GM18519 (cell line): ENCODE measurements at regions not wholly inside any gene's neighbourhood (a gene's known extent, or its start where the extent isn't known, plus 50 kb on each side); places are given as distances from the start of the nearest gene placed in this dataset.
"Not testable (repeated sequence)": the region's sequence is repeated elsewhere in the genome, so short reads cannot be mapped to it uniquely, and the experiment has no call there.

Experiments used
- ATAC-seq: cut with Tn5 transposase; IDR thresholded peaks from one replicate; pipeline ENCODE4 v1.9.1; 2021; ENCODE audit warnings: mild to moderate bottlenecking, moderate library complexity; ENCODE audit not compliant: unreplicated experiment, low FRiP score

DNA sequence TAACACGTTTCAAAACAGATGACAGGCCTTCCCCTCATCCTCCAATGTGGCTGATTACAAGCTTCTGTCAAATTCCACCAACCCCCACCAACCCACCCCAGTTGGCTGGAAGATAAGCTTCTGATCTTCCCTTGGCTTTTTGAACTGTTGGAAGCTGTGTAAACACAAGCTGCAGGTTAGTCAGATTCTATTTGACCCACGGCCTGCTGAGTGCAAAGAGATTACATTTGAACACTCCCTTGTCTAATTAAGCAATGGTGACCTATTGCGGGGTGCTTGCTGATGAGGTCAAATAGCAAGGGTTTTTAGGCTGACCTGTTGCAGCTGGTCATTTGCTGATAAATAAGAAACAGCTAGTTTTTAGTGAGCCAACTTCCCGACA is 379.7 kb downstream of the BMP2 start:
- no peak for ATAC-seq

DNA sequence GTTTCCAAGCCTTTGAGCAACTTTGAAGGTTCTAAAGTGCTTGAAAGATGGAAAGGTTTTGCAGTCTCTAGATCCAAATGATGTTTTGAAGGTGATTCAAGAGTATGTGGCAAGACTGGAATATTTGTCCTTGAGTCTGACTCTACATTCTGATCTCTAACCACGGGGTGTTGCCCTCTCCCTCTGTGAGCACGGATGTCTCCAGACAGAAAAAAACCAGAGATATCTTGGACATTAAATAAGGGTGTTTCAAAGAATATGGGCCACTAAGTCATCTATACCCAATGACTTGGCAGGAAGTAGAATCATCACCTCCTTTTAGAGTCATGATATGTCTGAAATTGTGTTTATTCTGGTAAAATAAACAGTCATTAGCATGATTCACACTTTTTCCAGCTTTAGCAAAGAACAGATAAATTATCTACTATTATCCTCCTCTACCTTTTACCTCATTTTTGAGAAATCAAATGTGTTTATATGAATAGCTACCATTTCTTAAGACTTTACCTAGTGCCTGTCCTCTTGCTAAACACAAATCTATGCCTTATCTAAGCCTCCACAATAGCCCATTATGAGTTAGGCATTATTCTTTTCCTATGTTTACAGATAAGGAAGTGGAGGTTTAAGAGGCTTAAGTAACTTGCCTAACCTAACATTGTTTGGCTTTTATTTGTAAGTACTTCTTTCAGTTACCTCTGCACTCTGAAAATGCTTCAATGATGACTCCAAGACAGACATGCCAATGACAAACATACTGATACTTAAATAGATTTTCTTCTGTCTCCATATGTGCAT is 384.4 kb downstream of the BMP2 start:
- no peak for ATAC-seq

DNA sequence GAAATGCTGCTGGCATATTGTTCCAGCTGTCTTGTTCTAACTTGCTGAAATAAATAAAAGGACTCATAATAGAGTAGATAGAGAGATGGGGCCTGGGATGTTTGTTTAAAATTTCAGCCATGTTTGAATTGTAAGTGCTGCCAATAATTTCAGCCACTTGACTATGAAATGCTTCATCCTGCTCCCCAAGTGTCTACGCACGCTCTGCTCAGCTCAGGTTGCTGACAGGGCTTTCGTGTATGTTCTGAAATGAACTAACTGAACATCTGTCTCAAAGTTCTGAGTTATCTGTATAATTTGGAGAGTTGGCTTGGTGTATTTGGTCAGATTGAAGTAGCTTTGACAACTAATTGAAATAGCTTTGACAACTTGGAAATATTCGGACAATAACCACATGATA is 387.8 kb downstream of the BMP2 start:
- ATAC-seq = no peak

DNA sequence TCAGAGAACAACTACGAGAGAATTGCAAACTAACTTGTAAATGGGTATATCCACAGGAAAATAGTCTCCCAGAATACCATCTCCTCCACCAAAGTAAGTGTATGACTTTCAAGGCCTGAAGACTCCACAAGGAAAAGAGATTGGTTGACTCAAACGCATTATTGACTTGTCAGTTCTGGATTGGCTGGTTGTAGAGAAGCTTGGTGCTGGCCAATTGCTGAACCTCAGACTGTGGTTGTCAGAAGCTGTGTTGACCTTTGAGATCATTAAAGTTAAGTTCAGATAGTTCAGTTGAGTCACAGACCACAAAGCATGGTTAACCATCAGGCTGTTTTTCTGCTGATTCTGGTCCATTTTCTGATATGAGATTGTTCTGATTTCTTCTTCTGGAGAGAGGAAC is 388.3 kb downstream of the BMP2 start:
- ATAC-seq = no peak

DNA sequence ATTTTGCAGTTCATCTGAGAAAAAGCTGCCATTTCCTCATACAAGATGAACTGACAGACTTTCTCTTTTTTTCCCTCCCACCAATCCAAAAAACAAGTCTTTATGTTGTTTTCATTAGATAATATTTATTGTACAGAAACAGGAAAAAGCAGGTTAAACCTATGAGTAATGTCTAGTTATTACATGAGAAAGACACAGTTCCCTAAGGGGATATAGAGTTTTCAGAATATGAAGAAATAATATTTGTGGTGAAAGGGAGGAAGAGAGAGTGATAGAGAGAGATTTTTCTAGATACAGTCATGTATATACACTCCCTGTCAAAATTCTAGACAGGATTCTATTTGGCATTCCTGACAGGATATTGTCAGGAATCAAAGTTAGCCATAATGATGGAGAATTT is 392.4 kb downstream of the BMP2 start:
- ATAC-seq = no peak

DNA sequence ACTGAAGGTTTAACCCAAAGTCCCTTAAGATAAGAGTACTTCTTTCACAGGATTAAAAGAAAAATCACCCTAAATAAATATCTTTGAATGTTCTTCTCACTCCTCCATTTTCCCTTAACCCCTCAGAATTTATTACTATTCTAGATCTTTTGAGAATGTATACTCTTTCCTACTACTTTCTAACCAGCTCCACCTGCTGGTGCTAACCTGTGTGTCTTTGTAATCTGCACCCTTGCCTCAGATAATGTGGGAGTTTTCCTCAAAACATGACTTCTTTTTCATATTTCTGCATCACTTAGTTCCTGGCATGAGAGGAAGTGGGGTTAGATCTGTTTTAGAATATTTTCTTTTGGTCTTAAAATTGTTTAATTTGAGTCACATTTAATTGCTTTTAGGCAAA is 394.2 kb downstream of the BMP2 start:
- ATAC-seq = no peak

DNA sequence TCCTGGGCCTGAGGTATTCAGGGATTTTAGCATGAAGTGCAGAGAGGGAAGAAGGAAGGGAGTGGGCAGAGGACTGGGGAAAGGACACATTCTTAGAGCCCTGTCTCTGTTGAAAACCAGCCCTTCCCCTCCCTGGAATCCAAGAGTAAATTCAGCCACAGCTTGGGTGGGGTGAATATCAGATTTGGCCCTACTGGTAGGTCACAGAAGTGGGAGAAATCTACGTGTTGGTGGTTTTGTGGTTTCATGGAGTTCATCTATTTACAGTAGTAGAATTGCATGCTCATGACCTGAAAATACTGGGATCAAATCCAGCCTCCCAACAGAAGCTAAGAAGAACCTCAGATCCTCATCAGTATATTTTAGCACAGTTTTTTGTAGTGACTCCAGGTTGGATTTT is 404.4 kb downstream of the BMP2 start:
- no peak for ATAC-seq

DNA sequence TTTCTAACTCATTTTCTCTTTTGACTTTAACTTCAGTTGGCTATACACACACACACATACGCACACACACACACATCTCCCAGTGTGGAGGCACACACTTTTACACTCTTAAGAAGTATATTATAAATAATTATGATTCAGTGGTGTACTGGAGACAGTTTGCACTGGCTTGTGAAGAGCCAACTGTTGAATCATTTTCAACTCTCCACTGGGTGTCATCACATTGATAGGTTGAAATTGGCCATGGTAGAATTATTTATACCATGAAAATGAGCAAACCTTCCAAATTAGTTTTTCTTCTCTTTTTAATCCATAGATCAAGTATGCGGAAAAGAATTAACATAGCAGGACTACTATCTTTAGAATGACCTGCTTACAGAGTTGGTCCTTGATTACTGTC is 407.1 kb downstream of the BMP2 start:
- ATAC-seq = no peak

DNA sequence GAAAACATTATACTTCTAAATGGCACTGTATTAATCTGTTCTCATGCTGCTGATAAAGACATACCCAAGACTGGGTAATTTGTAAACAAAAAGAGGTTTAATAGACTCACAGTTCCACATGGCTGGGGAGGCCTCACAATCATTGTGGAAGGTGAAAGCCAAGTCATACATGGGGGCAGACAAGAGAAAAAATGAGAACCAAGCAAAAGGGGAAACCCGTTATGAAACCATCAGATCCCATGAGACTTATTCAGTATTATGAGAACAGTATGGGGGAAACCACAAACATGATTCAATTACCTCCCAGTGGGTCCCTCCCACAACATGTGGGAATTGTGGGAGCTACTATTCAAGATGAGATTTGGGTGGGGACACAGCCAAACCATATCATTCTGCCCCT is 408.3 kb downstream of the BMP2 start:
- not testable (repeated sequence) for ATAC-seq

DNA sequence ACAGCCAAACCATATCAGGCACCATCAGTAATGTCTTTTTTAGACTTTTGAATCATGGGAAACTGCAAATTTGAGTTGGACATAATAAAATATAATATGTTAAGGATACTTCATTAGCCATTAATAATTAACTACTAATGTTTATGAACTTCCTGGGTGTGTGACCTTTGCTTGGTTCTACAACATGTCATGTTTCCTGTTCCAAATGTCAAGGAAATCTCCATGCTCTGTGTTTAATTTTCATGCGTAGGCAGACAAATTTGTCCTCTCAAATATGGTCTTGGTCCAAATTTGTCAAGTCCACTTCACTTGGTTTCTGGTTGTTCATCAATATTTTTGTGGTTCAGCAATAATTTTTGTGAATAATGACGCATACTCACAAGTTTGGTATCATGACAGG is 410.5 kb downstream of the BMP2 start:
- ATAC-seq = no peak

DNA sequence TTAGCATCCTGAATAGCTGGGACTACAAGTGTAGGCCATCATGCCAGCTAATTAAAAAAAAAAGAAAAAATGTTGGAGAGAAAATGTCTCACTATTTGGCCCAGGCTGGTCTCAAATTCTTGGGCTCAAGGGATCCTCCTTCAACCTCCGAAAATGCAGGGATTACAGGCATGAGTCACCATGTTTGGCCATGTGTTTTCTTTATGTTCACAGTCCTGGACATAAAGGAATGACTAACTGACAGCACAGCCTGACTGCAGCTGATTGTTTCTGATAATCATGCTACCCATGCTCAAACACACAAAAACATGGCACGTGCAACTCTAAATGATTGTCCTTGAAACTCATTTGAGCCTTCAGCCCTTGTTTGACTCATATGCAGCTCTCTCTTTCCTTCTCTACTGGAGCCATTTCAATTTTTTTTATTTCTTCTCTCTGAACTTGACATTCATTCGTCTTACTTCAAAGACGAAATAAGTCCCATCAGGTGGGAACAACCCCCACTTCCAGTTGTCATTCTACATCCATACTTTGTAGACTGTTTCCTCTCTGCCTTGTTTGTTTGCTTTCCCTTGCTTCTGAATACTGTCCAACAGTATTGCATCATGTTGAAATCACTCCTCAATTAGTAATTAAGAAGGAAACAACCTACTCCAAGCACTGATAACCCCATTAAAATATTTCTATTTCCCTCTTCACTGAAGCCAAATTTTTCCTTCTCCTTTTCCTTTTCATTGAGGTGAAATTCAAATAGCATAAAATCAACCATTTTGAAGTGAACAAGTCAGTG is 413.0 kb downstream of the BMP2 start:
- ATAC-seq = no peak

DNA sequence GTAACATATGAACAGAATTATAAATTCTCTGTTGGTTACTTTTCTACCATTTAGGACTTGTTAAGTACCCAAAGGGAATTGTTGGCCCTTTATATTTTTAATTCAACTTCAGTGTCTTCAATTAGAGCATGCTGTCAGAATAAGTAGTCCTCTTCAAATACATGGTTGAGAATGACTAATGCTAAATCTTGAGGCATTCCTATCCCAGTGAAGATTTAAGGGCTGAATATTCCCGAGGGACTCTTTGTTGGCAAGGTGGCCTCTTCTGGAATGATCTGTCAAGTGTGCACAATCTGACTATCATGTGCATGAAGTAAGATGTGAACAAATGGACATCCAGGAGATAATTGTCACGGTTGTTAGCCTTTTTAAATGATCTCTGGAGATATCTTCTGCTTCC is 421.7 kb downstream of the BMP2 start:
- ATAC-seq = no peak

DNA sequence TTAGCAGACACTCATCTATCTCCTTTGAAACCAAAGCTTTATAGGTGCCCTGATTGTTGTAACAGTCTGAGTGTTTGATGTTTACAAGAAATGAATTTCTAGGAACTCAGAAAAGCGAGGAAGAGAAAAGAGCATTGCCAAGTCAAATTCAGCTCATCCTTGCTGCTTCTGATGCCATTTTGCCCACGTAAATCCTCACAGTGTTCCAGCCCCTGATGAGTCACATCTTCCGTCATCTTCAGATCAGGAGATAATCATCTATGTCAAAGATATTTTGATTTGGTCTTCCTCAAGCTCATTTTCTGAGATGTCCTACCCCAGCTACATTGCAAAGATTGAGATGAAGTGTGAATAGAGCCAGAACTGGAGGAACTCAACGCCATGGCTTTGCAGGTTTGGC is 426.2 kb downstream of the BMP2 start:
- no peak for ATAC-seq

DNA sequence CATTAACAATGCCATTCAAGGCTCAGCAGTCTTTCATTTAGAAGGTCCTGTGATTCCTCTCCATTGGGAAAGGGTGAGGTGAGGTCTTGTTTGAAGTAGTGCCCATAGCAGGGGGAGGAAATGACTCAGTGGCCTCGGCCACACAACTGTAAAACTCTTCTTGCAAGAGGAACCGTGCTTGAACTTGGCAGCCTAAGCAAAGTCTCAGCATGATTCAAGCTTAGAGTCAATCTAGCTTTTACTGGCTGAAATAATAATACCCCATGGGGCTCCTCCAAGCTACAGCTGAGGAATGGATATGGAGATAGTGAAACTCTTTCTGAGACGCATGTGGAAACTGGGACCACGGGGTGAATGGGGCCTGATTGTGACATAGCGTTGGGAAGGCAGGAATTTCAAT is 428.2 kb downstream of the BMP2 start:
- ATAC-seq = no peak

DNA sequence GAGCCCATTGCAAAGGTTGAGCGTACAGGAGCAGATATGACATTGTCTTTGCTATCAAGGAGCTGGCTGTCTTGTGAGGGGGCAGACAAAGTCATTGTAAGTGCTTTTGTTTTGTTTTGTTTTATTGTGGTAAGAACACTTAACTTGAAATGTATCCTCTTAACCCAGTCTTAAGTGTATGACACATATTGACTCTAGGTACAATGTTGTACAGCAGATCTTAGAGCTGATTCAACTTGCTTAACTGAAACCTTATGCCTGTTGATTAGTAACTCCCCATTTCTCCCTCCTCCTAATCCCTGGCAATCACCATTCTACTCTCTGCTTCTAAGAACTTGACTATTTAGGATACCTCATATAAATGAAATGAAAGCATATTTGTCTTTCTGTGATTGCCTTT is 429.0 kb downstream of the BMP2 start:
- no peak for ATAC-seq

DNA sequence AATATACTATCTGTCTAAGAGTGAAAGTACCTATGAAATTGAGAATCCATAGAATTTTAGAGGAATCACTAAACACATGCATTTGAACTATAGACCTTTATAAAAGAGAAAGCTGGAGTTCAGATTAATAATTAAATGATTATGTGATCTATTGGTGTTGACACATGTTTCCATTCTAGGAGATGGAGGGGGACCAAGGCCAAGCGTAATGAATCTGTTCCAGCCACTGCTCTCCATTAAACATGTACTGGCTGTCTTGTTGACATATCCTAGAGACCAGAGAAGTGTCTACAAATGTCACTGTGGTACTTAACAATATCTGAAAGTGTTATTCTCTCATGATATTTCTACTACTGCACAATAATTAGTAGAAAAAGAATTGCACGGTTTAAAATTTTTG is 432.4 kb downstream of the BMP2 start:
- ATAC-seq = no peak

DNA sequence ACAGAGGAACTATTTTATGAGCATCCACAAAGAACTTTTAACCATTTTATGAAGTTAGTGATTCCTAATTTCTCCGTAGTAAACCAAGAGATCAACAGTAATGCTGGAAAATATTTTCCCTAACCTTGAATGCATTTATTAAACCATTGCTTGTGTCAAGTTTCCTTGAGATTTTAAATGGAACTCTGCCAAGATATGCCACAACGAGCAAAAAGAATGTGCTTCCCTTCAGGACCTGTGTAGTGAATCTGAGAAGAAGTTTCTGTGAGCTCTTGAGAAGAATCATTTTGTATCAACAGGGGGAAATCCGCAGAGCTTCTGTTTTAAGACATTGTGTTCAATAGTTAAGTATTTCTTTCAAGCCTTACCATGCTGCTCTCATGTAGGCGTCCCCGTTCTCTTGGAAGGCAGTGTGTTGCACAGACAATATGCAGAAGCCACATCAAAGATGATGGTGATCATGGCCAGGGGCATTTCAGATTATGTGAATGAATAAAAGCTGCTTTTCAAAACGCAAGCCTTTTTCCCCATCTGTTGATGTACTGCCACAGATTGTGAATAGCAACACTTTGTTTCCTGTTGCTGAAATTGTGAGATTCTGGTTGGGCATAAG is 439.8 kb downstream of the BMP2 start:
- no peak for ATAC-seq

DNA sequence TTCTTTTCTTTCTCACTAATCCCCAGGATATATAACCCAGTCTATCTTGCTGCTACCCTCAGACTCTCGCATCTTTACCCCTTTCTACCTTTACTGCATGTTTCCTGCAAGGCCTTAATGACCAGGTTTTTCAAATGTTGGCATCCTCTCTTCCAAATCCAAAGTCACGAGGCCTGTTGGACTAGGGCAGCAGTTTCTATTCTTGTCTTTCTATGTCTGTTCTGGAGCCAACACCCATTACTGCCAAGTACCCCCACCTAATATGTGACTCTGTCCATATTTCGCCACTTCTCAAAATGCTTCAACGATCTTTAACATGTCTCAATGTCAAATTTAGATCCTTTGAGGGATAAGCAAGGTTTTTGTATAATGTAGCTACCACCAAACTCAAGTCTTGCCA is 443.4 kb downstream of the BMP2 start:
- no peak for ATAC-seq

DNA sequence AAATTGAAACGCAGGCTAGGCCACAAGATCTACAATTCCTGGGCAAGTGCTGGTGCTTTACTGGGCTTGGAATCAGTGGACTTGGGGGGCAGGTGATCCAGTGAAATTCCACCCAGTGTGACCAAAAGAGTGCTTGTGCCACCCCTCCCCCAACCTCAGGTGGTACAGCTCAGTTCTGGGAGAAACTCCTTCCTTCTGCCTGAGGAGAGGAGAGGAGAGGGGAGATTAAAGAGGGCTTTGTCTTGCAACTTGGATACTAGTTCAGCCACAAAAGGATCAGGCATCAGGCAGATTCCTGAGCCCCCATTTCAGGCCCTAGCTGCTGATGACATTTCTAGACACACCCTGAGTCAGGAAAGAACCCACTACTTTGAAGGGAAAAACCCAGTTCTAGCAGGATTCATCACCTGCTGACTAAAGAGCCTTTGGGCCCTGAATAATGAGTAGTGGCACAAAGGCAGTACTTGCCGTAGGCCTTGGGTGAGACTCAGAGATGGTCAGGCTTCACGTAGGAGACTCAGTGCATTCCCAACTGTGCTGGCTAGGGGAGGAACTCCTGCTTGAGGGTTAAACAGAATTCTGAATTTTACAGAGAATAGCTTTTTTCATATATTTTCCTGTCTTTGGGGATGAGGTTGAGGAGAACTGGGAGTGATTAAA is 446.7 kb downstream of the BMP2 start:
- no peak for ATAC-seq

DNA sequence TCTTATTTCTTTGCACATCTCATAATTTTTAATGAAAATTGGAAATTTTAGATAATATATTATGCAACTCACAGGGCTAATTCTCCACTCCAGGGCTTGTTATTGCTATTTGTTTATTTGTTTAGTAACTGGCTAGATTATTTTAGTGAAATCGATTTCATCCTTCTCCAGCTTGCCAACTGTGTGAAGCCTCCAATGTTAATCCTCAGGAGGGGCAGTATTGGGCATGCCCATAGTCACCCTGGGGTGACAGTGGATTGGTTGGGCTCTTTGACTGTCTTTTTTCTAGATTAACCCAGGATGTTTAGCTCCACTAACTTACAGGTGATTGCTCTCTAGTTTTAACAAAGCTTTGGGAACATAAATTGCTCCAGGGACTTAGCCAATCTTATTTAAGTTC is 450.1 kb downstream of the BMP2 start:
- ATAC-seq = no peak

DNA sequence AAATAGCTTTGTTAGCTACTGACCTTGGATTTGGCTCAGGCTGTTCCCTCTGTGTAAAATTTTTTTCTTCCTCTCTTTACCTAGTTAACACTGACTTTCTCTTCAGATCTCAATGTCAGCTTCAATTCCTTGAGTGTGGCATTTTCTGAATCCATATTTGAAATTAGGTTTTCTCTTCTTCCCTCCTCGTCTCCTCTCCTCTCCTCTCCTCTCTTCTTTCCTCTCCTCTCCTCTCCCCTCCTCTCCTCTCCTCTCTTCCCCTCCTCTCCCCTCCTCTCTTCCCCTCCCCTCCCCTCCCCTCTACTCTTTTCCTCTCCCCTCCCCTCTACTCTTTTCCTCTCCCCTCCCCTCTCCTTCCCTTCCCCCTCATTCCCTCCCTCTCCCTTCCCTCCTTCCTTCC is 453.3 kb downstream of the BMP2 start:
- no peak for ATAC-seq
